ENCODE measurements at regions not wholly inside any gene's neighbourhood (a gene's known extent, or its start where the extent isn't known, plus 50 kb on each side); places are given as distances from the start of the nearest gene placed in this dataset.

DNA sequence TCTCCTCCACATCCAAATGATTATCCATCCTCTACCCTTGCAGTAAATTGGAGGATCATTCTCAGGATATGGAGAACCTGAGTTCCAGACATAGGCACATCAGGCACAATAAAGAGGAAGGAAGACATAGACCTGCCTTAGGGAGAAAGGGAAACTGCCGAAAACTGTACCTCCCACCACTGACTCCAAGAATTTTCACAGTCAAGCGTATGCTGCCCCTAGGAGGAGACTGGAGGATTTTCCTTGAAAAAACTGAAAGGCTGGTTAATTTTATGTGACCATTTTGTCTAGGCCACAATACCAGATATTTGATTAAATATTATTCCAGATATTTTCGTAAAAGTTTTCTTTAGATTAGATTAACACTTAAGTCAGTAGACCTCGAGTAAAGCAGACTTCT lies 638.5 kb upstream of the PKDCC start:
- TF ChIP-seq POLR2A (IDR thresholded peaks at IDR 0.05; ENCODE audit: low read depth, low read length): no peak
- no peak for TF ChIP-seq TAF1 (IDR thresholded peaks at IDR 0.05; ENCODE audit: low read depth, low read length)
- TF ChIP-seq PAX5 (IDR thresholded peaks at IDR 0.05; ENCODE audit: insufficient read depth, low read length, severe bottlenecking): no peak
